ENCODE measurements at regions not wholly inside any gene's neighbourhood (a gene's known extent, or its start where the extent isn't known, plus 50 kb on each side); places are given as distances from the start of the nearest gene placed in this dataset.

- no peak for TF ChIP-seq EZH2 (optimal IDR thresholded peaks at IDR 0.05; ENCODE audit: low read depth, low read length)
- no peak for TF ChIP-seq CTCF (IDR thresholded peaks at IDR 0.05; ENCODE audit: low read length)
- no peak for TF ChIP-seq EZH2phosphoT487 (IDR thresholded peaks at IDR 0.05; ENCODE audit: low read length)
- H3K27ac ChIP-seq (ENCODE audit: low read length): no peak overlapping the region
- H2AFZ ChIP-seq (ENCODE audit: low read length): no peak overlapping the region
- no peaks in the 10 kb centered on the region for H3F3A ChIP-seq (ENCODE audit: insufficient read depth, low read length)
- H3K36me3 ChIP-seq (replicated peaks; ENCODE audit: insufficient read depth, low read length): no peaks in the 10 kb centered on the region
- H3K27me3 ChIP-seq (replicated peaks; ENCODE audit: insufficient read depth, low read length): no peaks in the 10 kb centered on the region
- no peaks in the 10 kb centered on the region for H3K9me2 ChIP-seq (replicated peaks; ENCODE audit: insufficient read depth, low read length)
- no peaks in the 10 kb centered on the region for H3K79me2 ChIP-seq (ENCODE audit: low read length)
- H3K4me1 ChIP-seq (ENCODE audit: low read length): no peaks in the 10 kb centered on the region
- H4K20me1 ChIP-seq (ENCODE audit: insufficient read depth, low read length): no peaks in the 10 kb centered on the region
- no peak for DNase-seq
- H3K4me3 ChIP-seq (ENCODE audit: low read length): no peak overlapping the region
- H3K4me2 ChIP-seq (ENCODE audit: low read depth, low read length): no peak overlapping the region
- H3K9me3 ChIP-seq (replicated peaks; ENCODE audit: insufficient read depth, low read length): no peaks in the 10 kb centered on the region
- no peak overlapping the region for H3K9ac ChIP-seq (ENCODE audit: low read length)
Observed at GRCh38 chr5:158456241-158456640, 597.3 kb upstream of the CLINT1 start.

GRCh38 chr5:158451993-158452672 lies 593.2 kb upstream of the CLINT1 start:
- Histone ChIP-seq H3F3A (ENCODE audit: insufficient read depth, low read length) (no peaks in the 10 kb centered on the region), H3K27ac (ENCODE audit: low read length) (no peak overlapping the region), H3K36me3 (replicated peaks; ENCODE audit: insufficient read depth, low read length) (no peaks in the 10 kb centered on the region)

GRCh38 chr5:158451203-158451992 lies 592.5 kb upstream of the CLINT1 start:
- H3K27me3 ChIP-seq (replicated peaks; ENCODE audit: insufficient read depth, low read length): no peaks in the 10 kb centered on the region
- H4K20me1 ChIP-seq (ENCODE audit: insufficient read depth, low read length): no peaks in the 10 kb centered on the region
- H3K79me2 ChIP-seq (ENCODE audit: low read length): no peaks in the 10 kb centered on the region
- H3K9me3 ChIP-seq (replicated peaks; ENCODE audit: insufficient read depth, low read length): no peaks in the 10 kb centered on the region
- H3K4me1 ChIP-seq (ENCODE audit: low read length): no peaks in the 10 kb centered on the region
- TF ChIP-seq EZH2 (optimal IDR thresholded peaks at IDR 0.05; ENCODE audit: low read depth, low read length) (no peak), EZH2phosphoT487 (IDR thresholded peaks at IDR 0.05; ENCODE audit: low read length) (no peak), CTCF (IDR thresholded peaks at IDR 0.05; ENCODE audit: low read length) (no peak)
- no peaks in the 10 kb centered on the region for H3K9me2 ChIP-seq (replicated peaks; ENCODE audit: insufficient read depth, low read length)
- no peak overlapping the region for H2AFZ ChIP-seq (ENCODE audit: low read length)
- H3K4me2 ChIP-seq (ENCODE audit: low read depth, low read length): no peak overlapping the region
- no peak overlapping the region for H3K4me3 ChIP-seq (ENCODE audit: low read length)
- H3F3A ChIP-seq (ENCODE audit: insufficient read depth, low read length): no peaks in the 10 kb centered on the region
- no peaks in the 10 kb centered on the region for H3K36me3 ChIP-seq (replicated peaks; ENCODE audit: insufficient read depth, low read length)
- H3K9ac ChIP-seq (ENCODE audit: low read length): no peak overlapping the region
- no peak overlapping the region for H3K27ac ChIP-seq (ENCODE audit: low read length)
- DNase-seq: no peak

More at GRCh38 chr5:158451993-158452672, 593.2 kb upstream of the CLINT1 start:
- Histone ChIP-seq H2AFZ (ENCODE audit: low read length) (no peak overlapping the region), H3K79me2 (ENCODE audit: low read length) (no peaks in the 10 kb centered on the region), H3K27me3 (replicated peaks; ENCODE audit: insufficient read depth, low read length) (no peaks in the 10 kb centered on the region), H3K9me3 (replicated peaks; ENCODE audit: insufficient read depth, low read length) (no peaks in the 10 kb centered on the region), H3K9me2 (replicated peaks; ENCODE audit: insufficient read depth, low read length) (no peaks in the 10 kb centered on the region), H3K4me1 (ENCODE audit: low read length) (no peaks in the 10 kb centered on the region), H3K4me2 (ENCODE audit: low read depth, low read length) (no peak overlapping the region), H3K4me3 (ENCODE audit: low read length) (no peak overlapping the region), H4K20me1 (ENCODE audit: insufficient read depth, low read length) (no peaks in the 10 kb centered on the region), H3K9ac (ENCODE audit: low read length) (no peak overlapping the region)
- TF ChIP-seq EZH2 (optimal IDR thresholded peaks at IDR 0.05; ENCODE audit: low read depth, low read length): no peak
- TF ChIP-seq CTCF (IDR thresholded peaks at IDR 0.05; ENCODE audit: low read length): no peak
- TF ChIP-seq EZH2phosphoT487 (IDR thresholded peaks at IDR 0.05; ENCODE audit: low read length): no peak
- no peak for DNase-seq

All from MM.1S (cell line).